HG03139 (cell line): ENCODE measurements at regions not wholly inside any gene's neighbourhood (a gene's known extent, or its start where the extent isn't known, plus 50 kb on each side); places are given as distances from the start of the nearest gene placed in this dataset.
A peak's percentile ranks its signal among the peaks of the same experiment; 100 is the strongest.

Experiments used
- ATAC-seq: cut with Tn5 transposase; IDR thresholded peaks from one replicate; pipeline ENCODE4 v1.9.1; 2021; ENCODE audit not compliant: unreplicated experiment

DNA sequence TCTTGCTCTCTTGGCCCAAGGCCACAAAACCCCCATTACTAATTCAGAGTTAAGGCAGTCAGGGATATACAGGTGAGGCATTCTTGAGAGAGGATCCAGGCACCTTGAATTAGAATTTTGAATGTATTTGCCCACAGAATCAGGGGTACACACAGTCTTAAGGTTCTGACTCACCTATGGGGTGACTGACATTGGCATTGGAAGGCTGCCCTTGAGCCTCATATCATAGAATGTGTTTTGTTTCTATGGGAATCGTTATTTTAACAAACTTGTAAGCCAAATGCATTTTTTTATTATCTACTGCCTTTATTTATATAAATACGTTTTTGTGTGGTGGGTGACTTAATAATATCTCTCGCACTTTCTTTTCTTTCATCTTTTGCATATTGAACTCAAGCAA is 218.6 kb upstream of the CITED2 start:
- no peak for ATAC-seq

DNA sequence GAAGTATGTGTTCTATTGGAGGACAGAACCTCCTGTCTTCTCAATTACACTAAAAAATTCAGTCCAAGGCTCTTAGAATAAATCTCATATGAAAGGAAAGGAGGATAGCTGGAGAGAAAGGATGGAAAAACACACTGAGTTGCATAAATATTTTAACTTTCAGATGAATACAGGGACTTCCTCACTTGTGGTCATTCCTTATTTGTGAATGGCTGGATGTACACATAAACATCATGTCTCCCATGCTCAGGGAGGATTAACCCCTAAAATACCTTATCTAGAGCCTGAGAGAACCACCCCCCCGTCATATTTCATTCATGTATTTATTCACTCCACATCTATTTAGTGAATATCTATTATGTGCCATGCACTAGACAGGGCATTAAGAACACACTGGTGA is 217.6 kb upstream of the CITED2 start:
- ATAC-seq = no peak

DNA sequence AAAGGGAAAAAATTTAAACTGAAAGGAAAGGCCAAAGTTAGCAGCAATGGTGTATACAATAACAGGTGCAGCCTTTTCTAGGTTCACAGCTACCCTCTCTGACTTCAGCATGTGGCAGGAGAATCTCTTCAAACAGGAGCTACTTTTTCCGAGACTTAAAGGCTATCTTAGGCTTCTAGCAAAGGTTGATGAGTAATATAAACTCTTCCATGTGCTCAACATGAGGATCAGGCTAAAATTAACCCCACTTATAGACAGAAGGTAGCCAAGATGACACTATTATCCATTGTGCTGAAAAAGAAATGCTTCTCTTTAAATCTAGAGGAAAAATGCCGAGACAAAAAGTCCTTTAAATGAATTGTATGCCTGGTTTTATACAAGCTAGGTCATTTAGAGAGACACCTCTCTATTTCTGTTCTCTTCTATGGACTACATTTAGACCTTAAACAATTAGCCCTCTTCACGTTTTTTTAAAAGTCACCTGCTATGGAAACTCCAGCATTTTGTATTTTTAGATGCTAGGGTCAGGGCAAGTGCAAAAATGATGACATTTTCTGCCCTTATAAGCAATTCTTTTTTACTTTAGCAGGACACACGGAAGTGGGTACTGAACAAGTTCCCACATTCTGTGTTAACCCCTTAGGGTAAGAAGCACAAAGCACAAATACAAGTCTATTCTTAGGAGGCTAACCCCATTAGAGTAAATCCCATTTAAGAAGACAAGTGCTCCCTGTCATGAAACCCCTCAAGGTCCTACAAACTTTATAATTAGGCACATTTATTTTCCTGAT is 216.8 kb upstream of the CITED2 start:
- ATAC-seq = no peak

DNA sequence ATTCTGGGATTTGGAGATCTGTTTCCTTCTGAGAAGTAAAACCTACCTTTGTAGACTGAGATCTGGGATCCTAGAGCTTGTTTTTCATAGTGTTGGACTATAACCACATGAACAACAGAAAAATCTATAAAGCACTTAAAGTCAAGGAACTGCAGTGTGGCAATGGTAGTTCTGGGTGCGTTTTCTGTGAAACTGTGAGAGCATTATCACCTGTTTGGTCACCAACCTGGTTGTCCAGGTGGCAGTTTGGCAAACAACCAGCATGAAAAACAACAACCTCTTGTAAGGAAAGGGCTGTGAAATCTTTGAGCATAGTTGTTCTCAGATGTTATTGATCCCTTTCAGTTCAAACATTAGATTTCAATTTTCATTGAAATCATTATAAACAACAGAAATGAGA is 215.8 kb upstream of the CITED2 start:
- no peak for ATAC-seq

DNA sequence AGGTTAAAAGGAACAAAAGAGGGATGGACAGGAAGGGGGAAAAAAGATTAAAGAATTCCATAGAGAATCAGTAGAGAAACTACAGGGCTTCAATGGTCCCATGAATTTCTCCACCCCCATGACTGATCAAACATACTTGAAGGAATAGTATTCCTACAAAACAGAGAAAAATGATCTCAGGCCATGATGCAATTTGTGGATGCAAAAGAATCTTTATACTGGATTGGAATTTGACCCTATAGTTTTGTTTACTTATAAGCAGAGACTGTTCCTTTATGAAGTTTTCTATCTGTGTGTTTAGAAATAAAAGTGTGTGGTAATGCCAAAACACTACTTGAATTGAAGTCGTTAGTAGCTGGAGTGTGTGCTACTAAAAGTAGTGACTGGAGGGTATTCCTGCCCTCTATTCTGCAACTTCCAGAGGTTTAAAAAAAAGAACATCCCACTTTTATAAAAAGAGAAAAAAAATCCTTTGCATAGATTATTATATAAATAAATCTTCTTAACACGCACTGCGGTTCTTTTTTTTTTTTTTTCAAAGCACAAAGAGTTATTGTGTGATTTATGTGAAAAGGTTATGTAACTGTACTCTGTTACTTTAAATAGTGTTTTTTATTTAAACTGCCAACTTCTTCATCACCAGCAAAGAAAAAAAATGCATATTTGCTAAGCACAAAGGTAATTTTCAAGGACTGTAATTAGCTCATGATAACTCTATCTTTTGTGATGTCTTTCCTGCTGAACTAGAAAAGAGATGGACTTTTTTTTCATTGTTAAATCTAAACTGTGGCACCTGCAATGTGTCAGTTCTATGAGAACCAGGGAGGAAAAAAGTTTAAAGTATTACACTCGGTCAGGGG is 214.5 kb upstream of the CITED2 start:
- no peak for ATAC-seq

DNA sequence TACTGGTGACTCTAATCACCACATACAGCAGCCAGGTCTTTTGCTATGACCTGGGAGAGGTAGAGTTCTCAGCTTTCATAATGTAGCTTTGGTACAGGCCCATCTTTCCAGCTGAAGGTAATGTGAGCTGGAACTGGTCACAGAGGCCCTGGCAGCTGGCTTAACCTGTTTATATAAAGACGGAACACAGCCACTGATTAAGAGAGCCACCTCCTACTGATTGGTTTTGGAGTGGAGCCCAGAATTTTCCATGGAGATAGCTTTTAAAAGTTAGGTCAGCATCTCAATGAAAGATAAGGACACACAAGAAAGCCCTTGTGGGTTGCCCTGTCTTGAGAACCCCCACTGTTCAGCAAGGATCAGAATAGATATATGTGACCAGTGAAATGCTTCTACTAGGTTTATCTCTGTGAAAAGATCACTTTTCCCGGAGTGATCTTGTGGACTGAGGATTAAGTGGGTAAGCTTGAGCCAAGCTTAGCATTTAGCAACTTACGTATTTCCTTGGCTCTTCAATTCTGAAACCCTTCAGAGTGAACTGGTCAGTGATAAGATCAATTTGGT is 213.7 kb upstream of the CITED2 start:
- no peak for ATAC-seq

DNA sequence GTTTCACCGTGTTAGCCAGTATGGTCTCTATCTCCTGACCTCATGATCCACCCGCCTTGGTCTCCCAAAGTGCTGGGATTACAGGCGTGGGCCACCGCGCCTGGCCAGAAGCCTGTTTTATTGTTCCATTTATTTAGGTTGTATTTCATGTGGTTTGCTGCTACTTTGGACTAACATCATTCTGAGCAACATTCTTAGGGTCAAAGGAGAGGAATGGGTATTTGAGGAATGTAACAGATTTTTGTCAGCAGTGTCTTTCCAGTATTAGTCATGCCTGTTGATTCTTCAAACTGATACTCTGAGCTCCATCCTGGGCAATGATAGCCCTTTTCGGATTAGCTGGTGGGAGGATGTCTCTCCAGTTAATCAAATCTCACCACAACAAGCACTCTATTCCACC is 213.0 kb upstream of the CITED2 start:
- no peak for ATAC-seq

DNA sequence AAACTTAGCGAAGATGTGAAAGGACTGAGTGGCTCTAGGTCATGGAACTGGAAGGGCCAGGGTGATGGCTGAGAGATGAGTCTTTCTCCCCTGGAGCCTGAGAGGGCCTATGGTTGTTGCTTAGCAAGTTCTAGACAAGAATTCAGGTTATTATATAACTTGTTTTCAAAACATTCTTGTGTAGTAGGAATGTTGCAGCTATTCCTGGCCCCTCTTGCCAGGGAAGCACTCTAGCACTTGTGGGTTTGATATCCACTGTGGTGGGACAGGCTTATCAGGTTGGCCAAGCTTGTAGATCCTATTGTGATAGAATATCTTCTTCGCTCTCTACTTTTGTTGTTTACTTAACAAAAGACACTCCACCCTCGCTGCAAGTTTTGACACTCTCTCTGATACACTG is 211.8 kb upstream of the CITED2 start:
- no peak for ATAC-seq

DNA sequence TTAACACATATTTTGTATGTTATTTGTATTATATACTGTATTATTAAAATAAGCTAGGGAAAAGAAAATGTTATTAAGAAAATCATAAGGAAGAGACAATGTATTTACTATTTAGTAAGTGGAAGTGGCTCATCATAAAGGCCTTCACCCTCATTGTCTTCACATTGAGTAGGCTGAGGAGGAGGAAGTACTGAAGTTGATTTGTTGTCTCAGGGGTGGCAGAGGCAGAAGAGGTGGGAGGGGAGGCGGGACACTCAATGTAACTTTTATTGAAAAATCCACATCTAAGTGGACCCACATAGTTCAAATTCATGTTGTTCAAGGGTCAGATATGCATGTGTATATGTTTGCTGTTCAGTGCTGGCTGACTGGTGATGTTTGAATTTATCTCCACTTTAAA is 210.2 kb upstream of the CITED2 start:
- no peak for ATAC-seq

DNA sequence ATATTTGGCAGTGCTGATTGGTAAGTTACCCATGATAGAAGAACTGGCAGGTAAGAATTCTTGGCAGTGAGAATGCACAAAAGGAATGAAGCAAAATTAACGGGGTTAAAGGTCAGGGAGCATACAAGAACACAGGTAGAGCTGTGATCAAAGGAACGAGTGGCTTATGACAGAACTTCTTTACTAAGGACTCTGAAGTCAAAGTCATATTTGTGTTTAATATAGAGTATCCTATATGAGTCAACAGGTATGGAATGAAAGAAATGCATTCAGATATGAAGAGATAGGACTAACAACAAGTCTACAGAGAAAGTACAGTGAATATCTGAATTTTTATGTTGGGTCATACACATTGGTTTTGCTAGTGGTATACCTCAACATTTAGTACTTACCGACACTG is 209.0 kb upstream of the CITED2 start:
- no peak for ATAC-seq

DNA sequence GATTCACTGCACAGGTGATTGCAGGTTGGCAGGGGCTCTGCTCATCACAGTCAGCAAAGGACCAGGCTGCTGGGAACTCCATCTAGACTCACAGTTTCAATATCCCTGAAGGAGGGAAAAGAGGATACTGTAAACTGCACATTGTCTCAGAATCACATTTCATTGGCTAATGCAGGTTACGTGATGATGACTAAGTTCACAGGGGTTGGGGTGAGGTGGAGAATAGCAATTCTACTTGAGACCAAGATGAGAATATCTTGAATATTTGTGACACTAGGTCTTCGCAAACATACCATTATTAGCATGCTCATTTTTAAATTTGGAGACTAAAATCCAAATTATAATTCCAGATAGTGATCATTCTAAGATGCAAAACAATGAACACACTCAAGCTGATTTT is 208.5 kb upstream of the CITED2 start:
- no peak for ATAC-seq

DNA sequence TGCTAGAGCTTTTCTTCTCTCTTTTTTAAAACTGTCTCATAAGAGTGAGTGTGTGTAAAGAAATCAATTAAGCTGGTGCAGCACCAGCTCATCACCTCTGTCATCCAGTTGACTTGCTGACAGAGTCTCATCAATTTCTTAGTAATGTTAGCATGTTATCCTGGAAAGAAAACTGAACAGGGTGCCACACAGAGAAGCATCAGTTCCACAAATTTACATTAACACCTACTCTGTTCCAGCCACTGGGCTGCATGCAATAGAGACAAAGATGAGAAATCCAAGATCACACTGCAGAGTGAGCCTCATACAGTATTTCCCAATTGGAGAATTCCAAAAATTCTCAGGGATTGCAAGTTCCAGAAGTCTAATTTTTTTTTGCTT is 207.0 kb upstream of the CITED2 start:
- ATAC-seq = no peak

DNA sequence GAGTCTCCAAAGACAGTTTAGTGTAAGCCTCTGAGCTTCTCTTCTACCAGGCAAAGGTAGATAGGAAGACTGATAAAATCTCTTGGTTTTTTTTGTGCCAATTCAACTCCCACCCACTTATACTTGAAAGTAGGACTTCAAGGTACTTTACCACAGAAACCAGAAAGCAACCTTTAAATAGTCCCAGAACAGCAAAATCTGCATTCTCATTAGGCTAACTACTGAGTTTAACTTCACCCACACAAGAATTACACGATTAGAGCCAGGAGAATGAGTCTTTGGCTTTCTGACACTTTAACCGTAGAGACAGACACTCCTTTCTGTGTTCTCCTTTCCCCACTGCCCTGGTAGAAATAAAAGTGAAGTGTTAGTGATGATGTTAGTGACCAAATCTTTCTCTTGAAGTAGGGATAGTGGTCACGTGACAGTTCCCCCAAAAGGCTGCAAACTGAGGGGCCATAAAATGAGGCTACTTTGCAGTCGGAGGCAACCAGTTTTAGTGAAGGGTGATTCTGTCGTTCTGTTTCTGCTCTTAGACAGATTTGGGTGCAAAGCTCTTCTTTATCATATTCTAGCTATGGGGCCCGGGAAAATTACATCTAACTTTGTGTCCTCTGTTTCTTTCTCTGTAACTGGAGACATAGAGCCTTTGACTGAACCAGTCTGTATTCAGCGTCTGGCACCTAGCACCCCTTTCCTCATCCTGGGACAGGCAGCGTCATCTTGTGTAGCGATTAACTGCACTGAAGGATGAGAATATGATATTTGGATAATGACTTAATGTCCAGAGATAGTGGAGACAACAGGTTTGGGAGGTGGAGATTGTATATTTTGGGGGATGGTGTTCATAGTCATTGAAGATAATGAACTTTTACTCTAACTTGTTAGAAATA is 206.4 kb upstream of the CITED2 start:
- ATAC-seq = peak; percentile 81

DNA sequence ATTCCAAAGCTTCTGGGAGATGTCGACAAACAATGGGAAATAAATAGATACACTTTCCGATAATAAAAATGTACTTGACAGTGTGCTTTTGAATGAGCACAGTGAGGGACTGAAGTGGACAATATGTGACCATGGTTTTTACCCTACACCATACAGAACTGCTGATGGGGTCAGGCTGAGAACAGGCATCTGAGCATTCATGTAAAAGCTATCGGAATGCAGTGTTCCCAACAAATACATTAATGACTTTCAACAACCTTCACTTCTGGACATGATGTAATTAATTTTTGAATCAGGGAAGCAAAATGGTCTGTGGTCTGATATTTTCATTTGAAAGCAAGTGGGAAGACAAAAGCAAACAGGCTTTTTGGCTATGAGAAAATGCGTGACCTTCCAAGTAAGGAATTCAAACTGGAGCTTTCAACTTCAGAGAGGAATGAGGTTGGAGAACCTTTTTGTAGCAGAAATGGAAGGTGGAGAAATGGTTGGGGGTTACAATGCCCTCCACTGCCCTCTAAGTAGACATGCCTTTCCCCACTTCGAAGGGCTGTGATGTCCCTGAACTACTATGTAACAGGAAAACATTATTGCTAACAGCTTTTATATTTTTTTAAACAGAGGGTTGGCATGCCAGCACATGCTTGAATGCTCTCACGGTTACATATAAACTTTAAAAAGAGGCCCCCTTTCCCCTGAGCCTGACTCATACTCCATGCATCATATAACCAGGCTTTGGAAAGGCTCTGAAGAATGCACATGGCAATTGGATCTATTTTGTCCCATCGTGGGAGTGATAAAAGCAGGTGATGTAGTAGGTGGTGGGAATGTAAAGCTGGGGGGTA is 203.5 kb upstream of the CITED2 start:
- no peak for ATAC-seq

DNA sequence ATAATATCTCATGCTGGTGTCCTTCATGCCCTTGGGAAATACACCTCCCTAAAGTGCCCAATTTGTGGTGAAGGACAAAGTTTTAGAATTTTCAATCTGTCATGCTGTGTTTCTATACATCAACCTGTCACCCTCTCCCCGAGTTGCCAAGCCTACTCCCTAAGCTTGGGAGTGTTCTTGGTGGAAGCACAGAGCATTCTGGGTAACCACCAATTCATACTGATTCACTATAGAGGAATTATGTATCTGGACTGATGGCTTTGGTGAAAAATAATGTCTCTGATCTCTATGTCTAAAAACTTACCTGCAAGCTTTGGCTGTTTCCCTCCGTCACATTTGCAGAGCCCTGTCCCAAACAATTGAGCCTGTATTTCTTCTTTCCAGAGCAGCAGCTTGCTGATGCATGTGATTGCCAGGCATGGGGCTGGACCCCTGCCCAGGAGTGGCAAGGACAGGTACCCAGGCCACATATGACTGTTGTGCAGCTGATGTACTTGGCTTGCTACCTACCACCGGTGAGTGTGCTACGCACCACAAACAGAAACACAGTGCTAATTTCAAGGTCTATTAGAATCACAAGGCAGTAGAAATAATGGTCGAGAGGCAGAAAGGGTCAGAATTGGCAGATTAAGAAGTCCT is 202.8 kb upstream of the CITED2 start:
- ATAC-seq = no peak

DNA sequence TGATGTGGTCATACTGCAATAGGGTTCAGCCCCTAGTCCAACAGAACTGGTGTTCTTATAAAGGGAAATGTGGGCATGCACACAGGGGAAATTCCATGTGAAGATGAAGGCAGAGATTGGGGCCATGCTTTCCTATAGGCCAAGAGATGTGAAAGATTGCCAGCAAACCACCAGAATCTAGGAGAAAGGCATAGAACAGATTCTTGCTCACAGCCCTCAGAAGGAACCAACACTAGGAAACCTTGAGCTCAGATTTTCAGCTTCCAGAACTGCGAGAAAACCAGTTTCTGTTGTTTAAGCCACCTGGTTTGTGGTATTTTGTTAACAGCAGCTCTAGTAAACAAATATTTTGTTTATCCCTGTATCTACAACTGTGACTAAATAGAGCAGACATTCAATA is 197.6 kb upstream of the CITED2 start:
- ATAC-seq = no peak

DNA sequence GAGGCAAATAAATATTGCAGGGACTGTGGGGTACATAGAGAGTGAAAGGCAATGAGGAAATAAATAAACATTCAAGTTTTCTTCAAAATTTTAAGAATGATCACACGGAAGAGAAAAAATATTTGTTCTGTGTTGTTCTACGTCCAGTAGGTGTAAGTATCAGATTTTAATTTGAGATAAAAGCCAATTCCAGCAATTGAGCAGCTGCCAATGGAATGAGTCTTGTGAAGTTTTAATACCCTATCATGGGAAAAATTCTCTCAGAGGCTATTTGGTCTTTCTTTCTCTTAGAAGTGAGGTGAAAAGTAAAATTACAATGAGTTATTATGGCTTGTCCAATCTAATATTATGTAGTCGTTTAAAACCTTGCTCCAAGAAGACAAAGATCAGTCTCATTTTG is 195.7 kb upstream of the CITED2 start:
- no peak for ATAC-seq

DNA sequence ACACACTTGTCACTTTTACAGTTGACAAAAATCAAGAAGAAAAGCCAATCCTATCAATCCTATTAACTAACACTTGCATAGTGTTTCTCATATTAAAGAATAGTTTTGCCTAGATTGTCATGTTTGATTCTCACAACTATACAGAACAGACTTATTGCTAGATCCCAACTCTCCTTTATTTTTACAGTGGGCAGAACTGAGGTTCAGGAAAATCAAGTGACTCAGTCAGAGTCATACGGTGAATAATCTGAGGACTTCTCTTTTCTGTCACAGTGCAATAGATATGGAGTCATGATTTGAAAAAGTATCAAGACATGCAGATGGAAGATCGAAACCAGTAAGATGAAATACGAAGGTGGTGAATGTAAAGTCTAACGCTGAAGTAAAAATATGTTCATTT is 195.1 kb upstream of the CITED2 start:
- no peak for ATAC-seq

DNA sequence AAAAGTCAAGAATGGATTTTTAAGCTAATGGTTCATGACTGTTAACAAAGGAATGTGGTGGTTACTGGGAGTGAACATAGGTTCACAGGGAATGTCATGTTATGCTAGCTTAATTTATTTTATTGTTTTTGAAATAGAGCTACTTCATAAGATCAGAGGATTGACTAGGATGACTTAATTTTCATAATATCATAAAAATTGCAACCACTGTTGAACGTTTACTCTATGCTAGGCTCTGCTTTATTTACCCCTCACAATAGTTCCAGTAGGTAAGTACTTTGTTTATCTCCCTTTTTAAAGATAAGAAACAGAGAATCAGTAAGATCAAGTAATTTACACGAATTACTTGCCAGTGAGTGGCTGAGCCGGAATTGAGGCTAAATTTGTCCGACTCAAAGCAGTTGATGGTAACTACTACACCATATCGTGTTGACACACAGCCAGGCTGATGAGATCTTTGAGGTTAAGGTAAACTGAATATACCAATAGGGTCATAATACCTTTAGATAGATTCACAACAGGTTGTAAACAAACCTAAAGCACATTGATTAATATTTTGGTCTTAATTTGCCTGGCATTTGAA is 194.6 kb upstream of the CITED2 start:
- ATAC-seq = no peak
